ENCODE measurements at regions not wholly inside any gene's neighbourhood (a gene's known extent, or its start where the extent isn't known, plus 50 kb on each side); places are given as distances from the start of the nearest gene placed in this dataset.

DNA sequence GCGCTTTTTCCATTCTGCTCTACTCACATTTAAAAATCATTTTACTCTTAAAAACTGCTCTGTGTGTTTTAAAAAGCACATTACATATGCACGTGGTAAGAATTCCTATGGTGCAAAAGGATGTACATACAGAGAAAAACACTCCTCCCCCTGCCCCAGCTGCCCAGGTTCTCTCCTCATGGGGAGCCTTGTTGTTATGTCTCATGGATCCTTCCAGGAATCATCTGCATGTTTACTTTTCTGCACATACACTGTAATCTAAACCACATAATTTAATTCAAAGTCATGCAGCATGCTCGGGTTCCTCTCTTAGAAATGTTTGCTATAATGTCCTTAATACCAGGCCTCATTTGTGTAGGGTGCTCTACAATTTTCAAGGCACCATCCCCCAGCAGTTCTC is 243.3 kb downstream of the LOXHD1 start:
- Histone ChIP-seq H3K79me2 (ENCODE audit: low read depth) (no peaks in the 10 kb centered on the region), H4K20me1 (ENCODE audit: low read depth) (peaks cover 85% of the 10 kb centered on the region), H3K27me3 (no peaks in the 10 kb centered on the region), H3K9ac (no peak overlapping the region), H3K4me3 (no peak overlapping the region), H3K4me2 (no peak overlapping the region), H2AFZ (replicated peaks) (no peak overlapping the region), H3K9me3 (ENCODE audit: low read depth) (no peaks in the 10 kb centered on the region), H3K27ac (no peak overlapping the region), H3K36me3 (no peaks in the 10 kb centered on the region), H3K4me1 (peaks cover 50% of the 10 kb centered on the region), H3F3A (ENCODE audit: low read depth) (peaks cover 14% of the 10 kb centered on the region)
- Mint-ChIP-seq H3K4me1 (peaks cover 67% of the 10 kb centered on the region), H3K9me3 (no peaks in the 10 kb centered on the region), H3K27ac (peak overlapping the region; percentile 62), H3K36me3 (peaks cover 1% of the 10 kb centered on the region), H3K27me3 (ENCODE audit: insufficient read depth, low read depth) (peaks cover 2% of the 10 kb centered on the region), H3K4me3 (no peak overlapping the region)
- DNase-seq (ENCODE audit: low spot score), result no peak
- TF ChIP-seq EZH2phosphoT487 (IDR thresholded peaks at IDR 0.05), result no peak
- TF ChIP-seq, protein P1, sequence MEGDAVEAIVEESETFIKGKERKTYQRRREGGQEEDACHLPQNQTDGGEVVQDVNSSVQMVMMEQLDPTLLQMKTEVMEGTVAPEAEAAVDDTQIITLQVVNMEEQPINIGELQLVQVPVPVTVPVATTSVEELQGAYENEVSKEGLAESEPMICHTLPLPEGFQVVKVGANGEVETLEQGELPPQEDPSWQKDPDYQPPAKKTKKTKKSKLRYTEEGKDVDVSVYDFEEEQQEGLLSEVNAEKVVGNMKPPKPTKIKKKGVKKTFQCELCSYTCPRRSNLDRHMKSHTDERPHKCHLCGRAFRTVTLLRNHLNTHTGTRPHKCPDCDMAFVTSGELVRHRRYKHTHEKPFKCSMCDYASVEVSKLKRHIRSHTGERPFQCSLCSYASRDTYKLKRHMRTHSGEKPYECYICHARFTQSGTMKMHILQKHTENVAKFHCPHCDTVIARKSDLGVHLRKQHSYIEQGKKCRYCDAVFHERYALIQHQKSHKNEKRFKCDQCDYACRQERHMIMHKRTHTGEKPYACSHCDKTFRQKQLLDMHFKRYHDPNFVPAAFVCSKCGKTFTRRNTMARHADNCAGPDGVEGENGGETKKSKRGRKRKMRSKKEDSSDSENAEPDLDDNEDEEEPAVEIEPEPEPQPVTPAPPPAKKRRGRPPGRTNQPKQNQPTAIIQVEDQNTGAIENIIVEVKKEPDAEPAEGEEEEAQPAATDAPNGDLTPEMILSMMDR (IDR thresholded peaks at IDR 0.05), result no peak
- no peak for TF ChIP-seq EZH2 (IDR thresholded peaks at IDR 0.05)

DNA sequence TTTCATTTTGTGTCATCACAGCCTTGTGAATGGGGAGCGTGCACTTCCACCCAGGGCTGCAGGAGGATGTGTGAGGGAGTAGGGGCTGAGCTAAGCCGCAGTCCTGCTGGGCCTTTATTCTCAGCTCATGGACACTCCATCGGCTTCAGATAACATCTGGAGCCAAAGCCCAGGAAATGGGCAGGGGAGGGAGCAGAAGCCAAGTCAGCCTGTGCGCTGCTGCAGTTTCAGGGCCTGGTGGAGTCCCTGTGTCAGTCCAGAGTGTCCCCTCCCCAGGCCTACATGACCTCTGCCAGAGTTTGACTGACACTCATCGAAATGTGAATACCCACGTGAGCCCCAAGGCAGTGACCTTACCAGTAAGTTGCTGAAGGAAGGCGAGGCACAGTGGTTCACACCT is 242.2 kb downstream of the LOXHD1 start:
- no peaks in the 10 kb centered on the region for H3K36me3 ChIP-seq
- no peak overlapping the region for H3K27ac ChIP-seq
- H3K27me3 ChIP-seq, result no peaks in the 10 kb centered on the region
- peak overlapping the region; percentile 67 for H3K4me2 ChIP-seq
- H2AFZ ChIP-seq (replicated peaks), result no peak overlapping the region
- H3K4me3 Mint-ChIP-seq, result no peak overlapping the region
- peaks cover 1% of the 10 kb centered on the region for H3K36me3 Mint-ChIP-seq
- no peaks in the 10 kb centered on the region for H3K79me2 ChIP-seq (ENCODE audit: low read depth)
- H3K9me3 ChIP-seq (ENCODE audit: low read depth), result no peaks in the 10 kb centered on the region
- H3K9ac ChIP-seq, result no peak overlapping the region
- H3K4me1 Mint-ChIP-seq, result peaks cover 77% of the 10 kb centered on the region
- TF ChIP-seq EZH2 (IDR thresholded peaks at IDR 0.05), result no peak
- TF ChIP-seq, protein P1 (IDR thresholded peaks at IDR 0.05), result no peak
- TF ChIP-seq EZH2phosphoT487 (IDR thresholded peaks at IDR 0.05), result no peak
- peaks cover 85% of the 10 kb centered on the region for H4K20me1 ChIP-seq (ENCODE audit: low read depth)
- H3K9me3 Mint-ChIP-seq, result no peaks in the 10 kb centered on the region
- H3F3A ChIP-seq (ENCODE audit: low read depth), result peaks cover 23% of the 10 kb centered on the region
- peaks cover 2% of the 10 kb centered on the region for H3K27me3 Mint-ChIP-seq (ENCODE audit: insufficient read depth, low read depth)
- peaks cover 62% of the 10 kb centered on the region for H3K4me1 ChIP-seq
- DNase-seq (ENCODE audit: low spot score), result peak; percentile 90
- peak overlapping the region; percentile 62 for H3K27ac Mint-ChIP-seq
- no peak overlapping the region for H3K4me3 ChIP-seq

DNA sequence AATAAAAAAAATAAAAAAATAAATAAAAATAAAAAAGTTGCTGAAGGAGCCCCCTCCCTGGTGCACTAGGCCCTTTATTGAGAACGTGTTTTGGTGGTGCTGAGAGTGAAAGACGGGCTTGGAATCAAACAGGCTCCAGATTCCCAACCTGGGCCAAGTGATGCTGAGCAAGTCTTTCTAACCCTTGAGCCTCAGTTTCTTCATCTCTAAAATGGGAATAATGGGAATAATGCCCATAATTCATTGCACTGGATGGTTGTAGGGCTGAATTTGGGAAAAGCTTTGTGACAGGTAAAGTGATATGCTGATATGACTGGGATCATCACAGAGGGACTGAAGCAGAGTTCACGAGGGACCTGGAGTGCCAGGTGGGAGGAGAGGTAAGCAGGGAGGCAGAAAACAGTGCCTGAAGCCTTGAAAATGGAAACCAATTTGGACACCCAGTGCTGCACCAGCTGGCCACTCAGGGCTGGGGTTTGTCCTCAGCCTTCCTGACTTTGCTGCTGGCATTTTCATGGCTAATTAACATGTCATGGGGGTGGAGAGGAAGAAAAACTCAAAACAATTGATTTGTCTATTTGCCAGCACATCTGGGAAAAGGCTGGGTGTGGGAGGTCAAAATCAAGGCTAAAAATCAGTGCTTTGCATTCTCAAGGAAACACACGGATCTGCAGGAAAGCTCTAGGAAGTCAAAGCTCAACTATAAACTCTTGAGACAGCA is 241.3 kb downstream of the LOXHD1 start:
- Mint-ChIP-seq H3K36me3 (peaks cover 3% of the 10 kb centered on the region), H3K9me3 (no peaks in the 10 kb centered on the region), H3K4me3 (no peak overlapping the region), H3K27ac (peak overlapping the region; percentile 4), H3K4me1 (peaks cover 75% of the 10 kb centered on the region), H3K27me3 (ENCODE audit: insufficient read depth, low read depth) (peaks cover 2% of the 10 kb centered on the region)
- Histone ChIP-seq H3K9ac (no peak overlapping the region), H2AFZ (replicated peaks) (no peak overlapping the region), H3K79me2 (ENCODE audit: low read depth) (no peaks in the 10 kb centered on the region), H3K27ac (no peak overlapping the region), H3K9me3 (ENCODE audit: low read depth) (no peaks in the 10 kb centered on the region), H3K27me3 (no peaks in the 10 kb centered on the region), H4K20me1 (ENCODE audit: low read depth) (peaks cover 82% of the 10 kb centered on the region), H3K36me3 (no peaks in the 10 kb centered on the region), H3K4me3 (no peak overlapping the region), H3F3A (ENCODE audit: low read depth) (peaks cover 24% of the 10 kb centered on the region), H3K4me1 (peaks cover 64% of the 10 kb centered on the region), H3K4me2 (peak overlapping the region; percentile 67)
- no peak for DNase-seq (ENCODE audit: low spot score)
- TF ChIP-seq EZH2phosphoT487 (IDR thresholded peaks at IDR 0.05) (no peak), EZH2 (IDR thresholded peaks at IDR 0.05) (no peak)
- TF ChIP-seq, protein P1 (IDR thresholded peaks at IDR 0.05), result no peak
